ENCODE measurements at regions not wholly inside any gene's neighbourhood (a gene's known extent, or its start where the extent isn't known, plus 50 kb on each side); places are given as distances from the start of the nearest gene placed in this dataset.

DNA sequence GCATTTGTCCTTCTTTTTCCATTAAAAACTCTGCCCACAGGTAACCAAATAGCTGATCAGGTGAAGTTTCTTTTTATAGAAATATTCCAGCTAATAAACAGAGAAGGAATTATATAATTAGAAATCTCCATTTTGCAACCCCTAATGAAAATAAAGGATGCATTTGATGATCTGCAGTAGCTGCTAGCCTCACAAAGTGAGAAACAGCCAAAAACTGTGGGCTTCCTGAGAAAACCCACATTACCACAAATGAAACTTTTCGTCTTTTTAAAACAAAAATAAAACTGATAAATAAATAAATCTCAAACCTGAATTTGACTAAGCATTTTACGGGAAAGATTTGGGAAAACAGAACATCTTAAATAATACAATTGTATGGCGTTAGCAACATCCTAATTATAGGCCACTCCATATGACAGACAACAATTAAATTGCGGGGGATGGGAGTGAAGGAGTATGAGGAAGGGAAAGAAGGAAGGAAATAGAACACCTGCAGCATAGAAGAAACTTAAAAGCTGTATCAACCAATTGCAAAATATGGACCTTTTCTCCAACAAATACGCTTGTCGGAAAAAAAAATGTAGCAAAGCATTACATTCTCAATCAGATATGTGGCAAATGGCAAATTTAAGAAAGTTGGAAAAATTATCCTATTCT lies 283.0 kb upstream of the ITGA1 start:
- no peak for DNase-seq

DNA sequence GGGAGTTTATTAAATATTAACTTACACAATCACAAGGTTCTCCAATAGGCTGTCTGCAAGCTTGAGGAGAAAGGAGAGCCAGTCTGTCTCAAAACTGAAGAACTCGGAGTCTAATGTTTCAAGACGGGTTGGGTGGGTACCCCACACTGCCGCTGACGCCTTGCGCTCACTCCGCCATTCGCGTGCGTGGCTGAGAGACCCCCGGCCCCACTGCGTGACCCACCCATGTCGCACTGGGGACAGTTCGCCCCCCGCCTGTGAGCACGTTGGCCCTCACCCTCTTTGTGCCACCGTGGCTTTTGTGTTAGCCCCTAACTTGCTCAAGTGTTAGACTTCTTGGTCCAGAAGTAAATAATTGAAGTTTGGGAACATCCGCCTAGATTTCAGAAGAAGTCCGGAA lies 270.0 kb upstream of the ITGA1 start:
- no peak for DNase-seq

DNA sequence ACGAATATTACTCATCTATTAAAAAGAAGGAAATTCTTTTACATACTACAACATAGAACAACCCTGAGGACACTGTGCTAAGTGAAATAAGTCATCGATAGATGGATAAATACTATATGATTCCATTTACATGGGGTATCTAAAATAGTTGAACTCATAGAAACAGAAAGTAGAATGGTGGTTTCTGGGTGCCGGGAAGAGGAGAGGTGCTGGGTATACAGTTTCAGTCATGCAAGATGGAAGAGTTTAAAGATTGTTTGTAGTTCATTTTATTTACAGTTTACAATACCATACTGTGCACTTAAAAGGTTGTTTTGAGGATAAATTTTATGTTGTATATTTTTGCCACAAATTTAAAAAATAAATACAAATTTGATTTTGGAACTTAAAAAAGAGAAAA lies 267.5 kb upstream of the ITGA1 start:
- no peak for DNase-seq

DNA sequence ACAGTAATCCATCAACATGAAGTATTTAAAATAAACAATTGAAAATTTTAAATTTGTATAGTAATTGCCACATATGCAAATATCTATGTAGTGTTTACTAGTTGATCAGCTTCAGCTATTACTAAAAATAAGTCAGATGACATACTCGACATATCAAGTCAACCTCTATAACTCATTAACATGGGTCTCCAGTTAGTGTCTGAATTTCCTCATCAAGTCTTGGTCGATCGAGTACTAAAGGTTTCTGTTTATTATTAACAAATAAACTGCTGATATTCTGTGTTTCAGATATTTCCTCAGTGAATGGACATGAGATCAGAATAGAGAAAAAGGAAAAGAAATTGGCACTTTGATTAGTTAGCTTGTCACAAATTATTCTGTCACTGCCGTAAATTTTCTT lies 266.5 kb upstream of the ITGA1 start:
- DNase-seq: no peak

DNA sequence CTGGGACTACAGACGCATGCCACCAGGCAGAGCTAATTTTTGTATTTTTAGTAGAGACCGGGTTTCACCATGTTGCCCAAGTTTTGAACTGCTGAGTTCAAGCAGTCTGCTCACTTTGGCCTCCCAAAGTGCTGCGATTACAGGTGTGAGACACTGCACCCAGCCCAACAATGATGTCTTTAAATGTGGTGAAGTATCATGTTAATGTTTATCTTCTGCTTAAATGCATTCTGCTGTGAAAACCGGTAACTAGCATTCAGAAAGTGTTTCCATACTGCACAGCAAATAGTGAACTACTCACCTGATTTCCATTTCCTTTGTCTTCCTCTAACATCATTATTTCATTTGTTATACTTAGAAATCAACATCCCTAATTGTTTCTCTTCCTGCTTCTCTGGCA lies 264.0 kb upstream of the ITGA1 start:
- no peak for DNase-seq

DNA sequence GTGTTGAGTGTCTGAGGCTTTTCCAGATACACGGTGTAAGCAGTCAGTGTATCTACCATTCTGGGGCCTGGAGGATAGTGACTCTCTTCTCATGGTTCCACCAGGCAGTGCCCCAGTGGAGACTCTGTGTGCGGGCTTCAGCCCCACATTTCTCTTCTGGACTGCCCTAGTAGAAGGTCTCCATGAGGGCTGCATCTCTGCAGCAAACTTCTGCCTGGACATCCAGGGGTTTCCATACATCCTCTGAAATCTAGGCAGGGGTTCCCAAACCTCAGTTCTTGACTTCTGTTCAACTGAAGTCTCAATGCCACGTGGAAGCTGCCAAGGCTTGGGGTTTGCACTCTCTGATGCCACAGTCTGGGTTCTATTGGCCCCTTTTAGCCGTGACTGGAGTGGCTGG lies 256.6 kb upstream of the ITGA1 start:
- no peak for DNase-seq

DNA sequence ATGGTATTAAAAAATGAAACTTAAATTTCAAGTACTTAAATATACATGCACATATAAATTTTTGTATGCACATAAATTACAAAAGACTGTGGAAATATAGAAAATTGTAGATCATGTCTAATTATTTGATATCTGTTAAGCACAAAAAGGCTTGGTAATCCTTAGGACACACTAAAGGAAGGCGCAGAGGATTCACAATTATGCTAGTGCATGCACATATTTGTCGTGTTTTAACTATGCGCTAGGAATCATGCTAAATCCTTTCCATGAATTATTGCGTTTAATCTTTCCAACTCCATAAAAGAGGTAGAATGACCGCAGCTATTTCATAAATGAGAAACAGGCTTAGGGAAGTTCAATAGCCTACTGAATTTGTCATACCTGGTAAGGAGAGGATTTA lies 244.1 kb upstream of the ITGA1 start:
- no peak for DNase-seq

DNA sequence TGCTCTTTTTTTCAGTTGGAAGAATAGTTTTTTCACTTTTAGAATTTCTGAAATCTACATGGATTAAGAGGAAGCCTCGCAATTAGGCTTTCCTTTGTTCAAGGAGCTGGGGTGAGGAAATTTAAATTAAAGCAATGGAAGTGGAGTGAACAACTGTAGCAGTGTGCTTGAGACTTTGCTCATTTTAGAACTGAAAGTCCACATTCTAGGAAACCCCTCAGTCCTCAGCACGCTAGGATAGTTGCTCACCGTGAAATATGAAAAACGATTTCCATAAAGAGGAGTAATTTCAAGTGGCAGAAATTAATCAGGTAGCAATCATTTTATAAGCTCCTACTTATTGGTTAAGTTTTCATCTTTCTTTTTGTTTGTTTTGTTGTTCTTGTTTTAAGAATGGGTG lies 243.0 kb upstream of the ITGA1 start:
- DNase-seq: no peak

DNA sequence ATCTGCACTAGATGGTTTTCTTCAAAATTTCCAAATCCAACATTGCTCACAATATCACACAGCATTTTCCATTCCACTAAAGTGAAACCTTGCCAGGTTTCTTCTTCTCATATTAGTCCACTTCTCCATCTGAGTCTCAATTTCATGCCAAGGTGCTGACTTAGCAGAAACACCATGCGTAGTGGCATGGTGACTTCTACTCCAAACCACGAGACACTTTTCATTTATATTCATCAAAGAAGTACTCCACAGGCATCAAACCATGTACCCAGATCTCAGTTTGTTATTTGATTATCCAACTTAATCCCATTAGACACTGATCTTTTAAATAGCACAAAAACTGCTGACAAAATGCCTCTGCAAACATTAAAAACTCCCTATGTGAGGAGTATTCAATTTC lies 233.4 kb upstream of the ITGA1 start:
- DNase-seq: no peak

DNA sequence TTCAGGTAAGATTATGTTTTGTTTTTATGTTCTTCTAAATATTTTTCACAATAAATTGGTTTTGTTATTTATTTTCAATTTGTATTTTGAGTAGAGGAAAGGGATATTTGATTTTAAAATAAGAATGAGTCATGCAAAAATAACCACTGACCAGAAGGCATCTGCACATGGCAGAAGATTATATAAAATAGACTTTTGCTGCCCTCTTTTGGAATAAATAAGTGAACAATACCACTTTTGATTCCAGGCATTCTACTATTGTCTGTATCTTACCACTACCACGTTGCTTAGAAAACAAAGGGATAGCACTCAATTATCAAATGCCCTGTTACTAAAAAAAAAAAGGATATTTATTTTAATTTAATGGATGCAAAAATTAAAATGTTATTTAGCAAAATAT lies 227.3 kb upstream of the ITGA1 start:
- DNase-seq: no peak

DNA sequence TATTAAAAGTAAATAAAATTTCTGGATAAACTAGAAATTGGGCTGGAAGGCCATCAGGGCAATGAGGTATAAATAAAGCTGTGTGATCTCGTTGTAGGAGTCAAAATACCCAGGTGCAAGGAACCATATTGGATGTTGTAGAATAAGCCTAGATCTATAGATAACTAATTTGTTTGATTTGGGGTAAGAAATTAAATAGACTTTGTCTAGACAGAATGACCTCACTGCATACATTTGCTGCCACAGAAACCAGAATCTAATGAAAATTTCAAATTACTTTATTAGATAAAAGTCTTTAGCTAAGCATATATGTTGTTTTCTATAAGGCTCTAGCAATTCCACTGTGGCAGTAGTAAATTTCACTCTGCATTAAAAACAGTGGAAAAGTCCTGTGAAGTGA lies 225.2 kb upstream of the ITGA1 start:
- DNase-seq: no peak

DNA sequence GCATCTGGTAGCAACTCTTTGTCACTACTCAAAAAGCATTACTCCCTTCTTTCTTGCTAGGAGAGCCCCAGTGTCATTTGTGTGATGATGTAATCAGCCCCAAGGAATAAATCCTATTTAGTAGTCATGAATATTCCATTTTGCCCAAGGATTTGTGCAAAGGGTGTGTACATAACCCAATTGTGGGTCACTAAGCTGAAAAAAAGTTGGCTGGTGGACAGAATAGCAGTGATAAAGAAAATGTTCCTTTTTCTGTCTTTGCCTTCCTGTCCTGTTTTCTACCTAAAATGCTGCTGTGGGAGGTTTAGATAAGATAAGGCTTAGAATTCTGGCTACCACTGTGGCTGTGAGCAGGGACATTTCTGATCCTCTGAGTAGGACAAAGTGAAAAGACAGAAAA lies 223.1 kb upstream of the ITGA1 start:
- DNase-seq: no peak

DNA sequence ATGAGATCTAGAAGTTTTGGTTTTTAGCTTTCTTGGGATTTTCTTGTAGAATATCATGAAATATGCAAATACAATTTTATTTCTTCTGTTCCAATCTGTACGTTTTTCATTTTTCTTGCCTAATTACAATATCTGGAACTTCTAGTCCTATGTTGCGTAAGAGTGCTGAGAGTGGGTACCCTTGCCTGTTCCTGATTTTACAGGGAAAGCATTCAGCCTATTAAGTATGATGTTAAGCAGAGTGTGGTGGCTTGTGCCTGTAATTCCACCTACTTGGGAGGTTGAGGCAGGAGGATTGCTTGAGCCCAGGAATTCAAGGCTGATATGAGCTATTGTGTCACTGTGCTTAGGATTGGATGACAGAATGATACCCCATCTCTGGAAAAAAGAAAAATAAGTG lies 210.2 kb upstream of the ITGA1 start:
- no peak for DNase-seq

DNA sequence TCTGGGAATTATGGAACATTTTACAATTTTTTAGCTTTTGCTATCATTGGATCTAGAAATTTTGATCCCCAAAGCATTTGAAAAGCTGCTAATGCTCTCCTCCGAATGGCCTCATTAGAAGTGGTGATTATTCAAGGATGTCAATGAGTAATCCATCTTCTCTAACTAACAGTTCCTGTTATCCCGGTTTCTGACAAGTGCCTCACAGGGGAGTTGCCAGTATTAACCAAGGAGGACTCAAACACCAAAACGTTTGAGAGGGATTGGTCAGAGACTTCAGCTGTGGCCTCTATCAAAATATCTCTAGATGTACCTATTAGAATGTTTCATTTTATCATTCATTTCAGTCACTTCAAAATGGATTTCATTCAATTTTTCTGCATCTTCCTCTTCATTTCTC lies 208.3 kb upstream of the ITGA1 start:
- DNase-seq: no peak

DNA sequence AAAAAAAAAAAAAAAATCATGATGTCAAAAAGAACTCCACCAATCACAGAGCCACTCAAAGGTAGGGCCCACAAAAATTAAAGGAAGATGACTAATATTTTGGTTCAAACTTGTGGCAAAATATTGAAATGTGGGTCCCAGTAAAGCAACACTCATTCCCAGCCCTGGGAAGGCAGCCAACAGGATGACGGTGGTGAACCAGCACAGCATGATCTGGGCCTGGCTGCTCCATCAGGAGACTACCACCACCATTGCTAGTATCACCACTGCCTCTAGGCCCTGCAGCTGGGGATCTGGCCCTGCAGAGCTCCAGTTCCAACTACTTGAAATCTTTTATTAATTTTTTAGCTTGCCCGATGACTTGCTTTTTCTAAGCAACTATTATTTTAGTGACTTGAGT lies 206.8 kb upstream of the ITGA1 start:
- no peak for DNase-seq

DNA sequence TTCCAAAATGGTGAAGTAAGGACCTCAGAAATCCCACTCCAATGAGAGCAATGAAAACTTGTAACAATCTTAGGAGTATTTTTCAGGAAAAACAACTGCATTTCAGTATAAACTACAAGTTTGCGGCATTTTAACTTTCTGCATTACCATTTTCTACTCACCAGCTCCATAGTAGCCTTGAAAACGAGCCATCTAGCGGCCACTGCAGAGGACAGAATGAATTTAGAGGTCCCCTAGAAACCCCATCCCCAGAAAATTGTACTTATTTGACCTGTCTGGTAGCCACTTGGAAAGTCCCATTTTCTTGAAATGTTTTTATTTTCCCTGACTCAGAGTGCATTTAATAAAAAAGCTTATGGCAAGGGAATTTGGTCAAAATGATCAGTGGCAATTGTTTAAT lies 205.4 kb upstream of the ITGA1 start:
- DNase-seq: no peak

DNA sequence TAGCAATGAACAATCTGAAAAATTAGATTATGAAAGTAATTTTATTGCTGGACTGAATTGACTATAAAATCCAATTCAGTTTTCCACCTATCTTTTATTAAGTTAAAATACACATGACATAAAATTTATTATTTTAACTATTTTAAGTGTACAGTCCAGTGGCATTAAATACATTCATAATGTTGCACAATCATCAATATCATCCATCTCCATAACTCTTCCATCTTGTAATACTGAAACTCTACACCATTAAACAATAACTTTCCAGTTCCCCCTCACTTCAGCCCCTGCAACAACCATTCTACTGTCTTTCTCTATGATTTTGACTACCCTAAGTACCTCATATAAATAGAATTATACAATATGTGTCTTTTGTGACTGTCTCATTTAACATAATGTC lies 200.6 kb upstream of the ITGA1 start:
- no peak for DNase-seq

DNA sequence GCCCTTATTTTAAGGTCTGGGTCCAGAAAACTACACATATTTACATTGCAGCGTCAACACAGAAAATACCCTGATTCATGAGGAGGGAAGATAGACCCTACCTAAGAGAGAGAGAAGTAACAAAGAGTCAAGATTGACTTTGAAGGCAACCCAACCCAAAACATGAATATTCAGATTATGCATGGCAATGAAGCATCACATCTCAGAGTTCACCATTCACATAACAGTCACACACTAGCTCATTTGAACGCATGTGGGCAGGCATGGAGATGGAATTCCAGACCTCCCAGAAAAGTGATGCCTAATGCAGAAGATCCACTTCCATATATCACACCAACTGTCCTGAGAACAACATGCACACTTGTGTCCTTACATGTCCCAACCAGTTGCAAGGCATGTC lies 190.1 kb upstream of the ITGA1 start:
- no peak for DNase-seq

DNA sequence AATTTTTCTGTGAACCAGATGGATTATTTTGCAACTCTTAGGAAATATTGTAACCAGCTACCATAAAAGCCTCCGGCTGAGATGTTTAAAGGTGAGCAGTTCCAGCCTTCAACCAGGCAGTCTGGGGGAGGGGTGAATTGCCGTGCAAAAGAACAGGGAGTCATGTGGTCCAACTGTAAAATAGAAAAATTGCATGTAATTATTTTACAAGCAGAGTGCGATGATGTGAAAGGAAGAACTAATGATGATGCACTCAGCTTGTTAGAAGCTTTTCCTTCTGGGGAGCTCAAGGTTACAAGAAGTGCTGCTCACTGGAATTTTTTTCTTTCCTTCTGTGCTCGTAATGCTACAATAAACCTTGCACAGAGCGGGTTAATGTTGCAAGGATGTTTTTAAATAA lies 188.7 kb upstream of the ITGA1 start:
- no peak for DNase-seq

DNA sequence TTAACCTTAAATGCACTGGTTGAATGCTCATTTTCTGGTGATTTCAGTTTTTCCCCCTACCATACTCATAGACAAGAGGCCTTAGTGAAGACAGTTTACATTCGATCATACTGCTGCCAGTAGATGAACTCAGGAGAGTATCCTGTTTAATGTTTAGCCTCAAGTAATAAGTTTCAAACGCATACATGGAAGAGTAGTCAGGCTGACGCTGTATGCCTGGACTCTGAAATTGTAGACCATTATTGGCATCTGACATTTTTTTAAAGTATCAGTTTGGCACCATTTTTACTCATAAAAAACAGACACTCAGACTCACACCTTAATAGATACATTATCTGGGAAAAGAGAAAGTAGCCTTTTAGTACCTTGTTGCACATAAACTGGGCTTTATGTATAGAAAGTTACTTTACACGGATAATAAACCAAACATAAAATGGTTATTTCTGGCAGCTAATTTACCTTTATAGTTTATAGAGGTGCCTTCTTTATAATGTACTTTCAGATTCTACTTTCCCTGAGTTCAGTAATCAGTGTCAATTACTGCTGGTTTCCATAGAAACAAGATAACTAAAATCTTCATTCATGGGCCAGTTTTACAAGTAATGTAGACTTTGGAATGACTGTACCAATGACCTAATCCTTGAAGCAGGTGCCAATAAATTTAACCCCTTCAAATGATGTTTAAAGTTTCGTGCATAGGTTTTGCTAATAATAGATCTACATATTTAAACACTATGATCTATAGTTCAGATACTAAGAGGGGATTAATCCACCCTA lies 183.8 kb upstream of the ITGA1 start:
- DNase-seq: no peak

DNA sequence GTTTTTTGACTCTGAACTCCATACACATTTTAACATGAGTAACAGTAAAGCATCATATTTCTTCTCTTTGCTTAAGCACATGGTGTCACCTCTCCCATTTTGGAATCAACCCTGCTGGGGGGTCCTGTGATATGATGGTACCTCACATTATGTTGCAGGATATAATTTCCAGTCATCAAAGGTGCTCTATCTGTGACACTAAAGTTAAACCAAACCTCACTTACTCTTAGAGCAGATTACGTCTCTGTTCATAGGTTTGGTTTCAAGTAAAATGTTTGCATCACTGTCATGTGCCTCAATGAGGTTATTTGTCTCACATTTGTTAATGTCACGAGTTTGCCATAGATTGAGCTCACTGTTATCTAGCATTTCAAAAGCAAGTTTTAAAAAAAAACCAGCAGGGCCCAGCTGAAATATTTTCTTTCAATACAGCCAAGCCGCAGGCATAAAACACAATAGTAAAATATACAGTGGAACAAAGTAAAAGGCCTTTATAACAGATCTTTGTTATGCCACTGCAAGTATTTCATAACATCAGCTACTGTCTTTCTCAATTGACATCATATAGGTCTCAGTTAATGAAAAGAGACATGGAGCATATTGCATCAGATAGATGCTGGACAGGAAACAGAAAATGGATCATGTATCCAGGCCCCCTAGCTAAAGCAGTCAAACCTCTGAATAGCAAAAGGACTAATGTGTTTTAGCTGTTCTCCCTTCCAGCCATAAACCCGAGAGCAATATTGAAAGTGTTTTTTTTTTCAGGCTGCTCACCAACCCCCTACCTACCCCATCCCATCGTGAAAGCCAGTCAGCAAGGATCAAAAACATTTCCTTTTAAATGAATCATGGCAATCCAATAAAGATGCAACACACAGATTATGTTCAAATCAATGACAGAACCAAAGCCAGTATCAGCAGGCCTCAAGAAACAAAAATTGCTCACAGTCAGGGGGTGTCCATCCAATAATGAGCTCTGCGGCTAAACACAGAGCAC lies 182.1 kb upstream of the ITGA1 start:
- DNase-seq: no peak

DNA sequence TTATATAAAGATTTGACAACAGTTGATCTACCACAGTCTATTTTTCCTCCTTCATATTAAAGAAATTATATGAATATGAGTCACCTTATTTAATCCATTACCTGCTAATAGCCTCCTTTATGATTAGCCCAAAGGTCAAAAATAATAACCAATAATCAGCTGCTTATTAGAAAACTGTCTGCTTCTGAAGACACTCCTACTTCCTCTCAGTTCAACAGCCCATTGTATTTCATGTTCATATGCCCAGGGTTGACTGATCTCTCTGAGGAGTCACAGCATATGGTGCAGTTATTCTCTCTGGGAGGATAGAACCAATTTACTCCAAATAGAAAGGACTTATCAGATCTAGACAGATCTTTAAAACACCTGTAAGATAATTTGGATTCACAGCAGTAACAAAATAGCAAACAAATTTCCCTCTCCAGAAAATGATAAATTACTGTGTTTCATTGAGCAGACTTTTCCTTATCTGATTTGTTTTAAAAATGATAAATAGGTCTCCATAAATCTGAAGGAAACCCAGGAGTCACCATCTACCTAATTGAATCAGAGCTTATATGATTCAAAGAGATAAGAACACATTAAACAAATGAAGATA lies 180.4 kb upstream of the ITGA1 start:
- DNase-seq: no peak

DNA sequence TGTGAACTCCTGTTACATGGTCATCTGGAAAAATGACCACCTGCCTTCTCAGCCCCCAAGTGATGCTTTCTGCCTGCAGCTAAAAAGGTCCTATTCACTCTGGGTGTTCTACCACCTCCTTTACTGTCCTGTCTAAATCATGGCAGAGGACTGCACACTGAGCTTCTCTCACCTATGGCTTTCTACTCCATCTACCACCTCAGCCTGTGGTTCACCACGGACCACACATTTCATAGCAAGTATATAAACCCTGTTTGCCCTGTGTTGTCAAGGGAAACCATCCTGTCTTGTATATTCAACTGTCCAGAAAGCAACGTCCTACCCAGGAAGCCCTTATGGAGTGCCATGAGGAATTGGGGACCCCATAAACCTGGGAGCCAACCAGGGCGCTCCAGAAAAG lies 167.4 kb upstream of the ITGA1 start:
- no peak for DNase-seq

Measured in activated T-cell treated with anti-CD3 and anti-CD28 coated beads, Interleukin-2, amount 50 U/mL, for 48 hours (primary cell).